Lower leg skin (tissue), 3 donors: ENCODE measurements at regions not wholly inside any gene's neighbourhood (a gene's known extent, or its start where the extent isn't known, plus 50 kb on each side); places are given as distances from the start of the nearest gene placed in this dataset.

Experiments used
- CTCF ChIP-seq, 3 donors: fragments of 450-650 bp; IDR thresholded peaks; one replicate each; pipeline ENCODE4 v1.5.1; 2016; ENCODE audit warnings: antibody characterized with exemption in 3 of 3, mild to moderate bottlenecking in 3 of 3, moderate library complexity in 2 of 3
- POLR2A ChIP-seq, 2 donors: fragments of 450-650 bp; IDR thresholded peaks; one replicate each; pipeline ENCODE4 v1.6.1; 2016 to 2017; ENCODE audit warnings: antibody characterized with exemption in 2 of 2, mild to moderate bottlenecking in 1 of 2, moderate library complexity in 1 of 2

GRCh38 chr6:14639983-14640599 lies 522.5 kb downstream of the CD83 start:
- TF ChIP-seq CTCF (IDR thresholded peaks at IDR 0.05) (no peak), POLR2A (IDR thresholded peaks at IDR 0.05) (no peak)
